ENCODE measurements at regions not wholly inside any gene's neighbourhood (a gene's known extent, or its start where the extent isn't known, plus 50 kb on each side); places are given as distances from the start of the nearest gene placed in this dataset.

GRCh38 chr10:88164471-88164870, 301.0 kb downstream of the PTEN start:
- no peak for DNase-seq

- peak in 3 of 51 donors; percentile 3 to 15 (median 12) for DNase-seq
Observed at GRCh38 chr10:88165849-88166271, 302.4 kb downstream of the PTEN start.

GRCh38 chr10:88168171-88169036, 305.0 kb downstream of the PTEN start:
- DNase-seq: no peak

GRCh38 chr10:88169037-88169319, 305.6 kb downstream of the PTEN start:
- DNase-seq: no peak

GRCh38 chr10:88170628-88171027, 307.2 kb downstream of the PTEN start:
- no peak for DNase-seq

- no peak for DNase-seq
Observed at GRCh38 chr10:88172159-88172558, 308.7 kb downstream of the PTEN start.

DNA sequence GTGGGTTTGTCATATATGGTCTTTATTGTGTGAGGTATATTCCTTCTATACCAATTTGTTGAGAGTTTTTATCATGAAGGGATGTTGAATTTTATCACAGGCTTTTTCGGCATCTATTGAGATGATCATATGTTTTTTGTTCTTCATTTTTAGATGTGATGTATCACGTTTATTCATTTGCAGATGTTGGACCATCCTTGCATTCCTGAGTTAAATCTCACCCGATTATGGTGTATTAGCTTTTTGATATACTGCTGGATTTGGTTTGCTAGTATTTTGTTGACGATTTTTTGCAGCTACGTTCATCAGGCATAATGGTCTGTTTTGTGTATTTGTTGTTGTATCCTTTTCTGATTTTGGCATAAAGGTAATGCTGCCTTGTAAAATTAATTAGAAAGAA, 311.0 kb downstream of the PTEN start:
- no peak for DNase-seq

GRCh38 chr10:88178758-88179157, 315.3 kb downstream of the PTEN start:
- DNase-seq: no peak

DNA sequence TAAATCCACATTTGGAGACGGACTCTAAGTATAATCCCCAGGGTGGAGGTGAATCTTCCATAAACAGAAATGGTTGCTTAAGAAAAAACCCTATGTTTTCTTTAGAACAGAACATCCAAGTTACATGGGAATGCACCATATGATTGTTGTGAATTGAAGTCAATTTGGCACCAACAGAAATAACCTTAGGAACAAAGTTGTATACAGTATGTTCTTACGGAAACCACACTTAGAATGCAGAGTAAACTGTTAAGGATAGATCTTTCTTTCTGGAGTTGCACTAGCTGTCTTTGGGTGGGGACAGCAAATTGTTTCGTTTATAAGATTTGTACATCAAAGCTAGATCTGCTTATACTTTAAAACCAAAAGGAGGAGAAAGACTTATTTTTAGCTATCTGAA, 316.4 kb downstream of the PTEN start:
- DNase-seq: no peak

GRCh38 chr10:88181902-88182600, 318.6 kb downstream of the PTEN start:
- no peak for DNase-seq

DNA sequence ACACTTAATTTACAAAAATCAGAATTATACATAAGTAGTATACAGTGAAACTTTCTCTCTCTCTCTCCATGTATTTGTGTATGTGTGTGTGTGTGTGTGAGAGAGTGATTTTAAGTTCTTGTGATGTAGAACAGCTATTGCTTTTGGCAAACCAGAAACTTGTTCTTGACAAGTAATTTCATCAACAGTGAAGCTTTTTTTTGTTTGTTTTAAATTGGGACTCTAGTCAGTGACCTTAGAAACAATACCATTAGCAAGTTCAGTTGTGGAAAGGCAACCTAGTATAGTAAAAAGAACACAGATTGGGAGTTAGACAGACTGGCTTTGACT, 319.1 kb downstream of the PTEN start:
- no peak for DNase-seq

- DNase-seq: no peak
Observed at GRCh38 chr10:88184543-88185297, 321.3 kb downstream of the PTEN start.

DNA sequence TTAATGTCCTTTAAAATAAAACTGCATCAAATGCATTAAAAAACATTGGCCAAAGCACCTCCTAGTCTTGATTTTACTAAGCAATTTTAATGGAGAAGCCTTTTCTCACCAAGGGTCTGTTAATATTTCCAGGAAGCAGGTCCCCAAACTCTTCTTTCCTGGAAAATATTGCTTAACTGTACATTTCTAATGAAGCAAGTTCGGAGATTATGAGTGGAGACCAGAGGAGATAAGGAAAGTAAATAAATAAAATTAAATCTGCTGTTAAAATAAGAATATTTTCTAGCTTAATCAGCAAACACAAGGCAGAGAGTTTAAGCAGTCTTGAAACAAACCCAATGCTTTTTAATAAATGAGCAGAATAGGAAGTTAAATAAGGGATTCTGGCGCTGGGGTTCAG, 322.4 kb downstream of the PTEN start:
- no peak for DNase-seq

- DNase-seq: no peak
Observed at GRCh38 chr10:88186335-88186734, 322.9 kb downstream of the PTEN start.

DNA sequence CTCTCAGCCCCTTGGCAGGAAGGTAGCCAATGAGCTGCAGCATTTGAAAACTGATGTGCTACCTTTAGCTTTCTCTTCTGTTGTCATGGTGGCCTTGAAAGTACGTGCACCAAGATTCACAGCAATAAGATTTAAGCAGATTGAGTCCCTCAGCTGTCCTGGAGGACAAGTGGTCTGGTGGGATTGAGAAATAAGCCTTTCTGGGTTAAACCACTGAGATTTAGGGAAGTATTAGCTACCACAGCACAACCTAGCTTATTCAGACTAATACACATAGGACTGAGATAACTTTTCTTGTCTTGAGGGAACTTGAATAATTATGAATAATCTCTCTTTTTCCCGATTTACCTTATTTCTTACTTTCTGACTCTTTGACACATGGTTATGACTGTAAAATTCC, 324.0 kb downstream of the PTEN start:
- DNase-seq: no peak

GRCh38 chr10:88190123-88190522, 326.7 kb downstream of the PTEN start:
- DNase-seq: no peak

GRCh38 chr10:88190540-88191235, 327.3 kb downstream of the PTEN start:
- peak in 6 of 51 donors; percentile 2 to 8 (median 4) for DNase-seq

- no peak for DNase-seq
Observed at GRCh38 chr10:88193018-88193417, 329.6 kb downstream of the PTEN start.

- DNase-seq: no peak
Observed at GRCh38 chr10:88194041-88194887, 330.8 kb downstream of the PTEN start.

DNA sequence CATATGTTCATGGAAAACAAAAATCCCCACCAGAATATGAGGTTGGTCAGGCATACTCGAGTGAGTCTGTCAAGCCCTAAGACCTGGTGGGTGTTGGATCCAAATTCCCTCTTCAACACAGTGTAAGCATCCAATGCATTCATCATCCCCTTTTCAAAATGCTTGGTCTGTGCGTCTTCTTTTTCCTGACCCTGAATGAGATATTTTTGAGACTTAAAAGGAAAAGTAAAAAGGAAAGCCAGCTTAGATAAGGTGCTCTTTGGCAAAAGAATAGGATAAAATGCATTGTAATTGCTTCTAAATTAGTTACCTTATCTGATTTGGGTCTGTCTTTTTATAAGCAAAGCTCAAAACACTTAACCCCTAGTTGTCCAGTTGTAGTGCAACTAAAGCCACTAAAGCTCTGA, 331.5 kb downstream of the PTEN start:
- DNase-seq: no peak

GRCh38 chr10:88195841-88196240, 332.4 kb downstream of the PTEN start:
- no peak for DNase-seq

Measured in hypothalamus (tissue), 51 donors.